ENCODE measurements at regions not wholly inside any gene's neighbourhood (a gene's known extent, or its start where the extent isn't known, plus 50 kb on each side); places are given as distances from the start of the nearest gene placed in this dataset.
"Not testable (repeated sequence)": the region's sequence is repeated elsewhere in the genome, so short reads cannot be mapped to it uniquely, and the experiment has no call there.

DNA sequence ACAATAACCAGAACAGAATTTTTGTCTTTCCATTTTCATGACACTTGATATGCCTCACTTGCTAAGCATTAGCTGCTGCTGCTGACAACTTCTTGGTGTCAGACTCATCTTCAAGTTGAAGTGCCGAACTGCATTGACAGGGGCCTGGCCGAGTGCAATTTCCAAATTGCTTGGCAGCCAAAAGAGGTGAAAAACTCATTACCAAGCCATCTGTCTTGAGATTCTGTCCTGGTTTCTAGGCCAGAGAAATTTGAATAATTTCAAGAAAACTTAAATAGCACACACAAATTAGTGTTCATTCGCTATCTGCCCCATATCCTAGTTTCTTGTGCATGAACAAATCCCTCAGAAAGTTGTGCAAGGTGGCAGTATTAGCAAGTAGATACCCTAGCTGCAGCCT lies 165.3 kb upstream of the RASSF8 start:
- DNase-seq (ENCODE audit: low read depth): no peak

GRCh38 chr12:25794571-25794970 lies 163.9 kb upstream of the RASSF8 start:
- DNase-seq (ENCODE audit: low read depth): no peak

- DNase-seq (ENCODE audit: low read depth): no peak
Measured at GRCh38 chr12:25796523-25797000, 161.9 kb upstream of the RASSF8 start.

DNA sequence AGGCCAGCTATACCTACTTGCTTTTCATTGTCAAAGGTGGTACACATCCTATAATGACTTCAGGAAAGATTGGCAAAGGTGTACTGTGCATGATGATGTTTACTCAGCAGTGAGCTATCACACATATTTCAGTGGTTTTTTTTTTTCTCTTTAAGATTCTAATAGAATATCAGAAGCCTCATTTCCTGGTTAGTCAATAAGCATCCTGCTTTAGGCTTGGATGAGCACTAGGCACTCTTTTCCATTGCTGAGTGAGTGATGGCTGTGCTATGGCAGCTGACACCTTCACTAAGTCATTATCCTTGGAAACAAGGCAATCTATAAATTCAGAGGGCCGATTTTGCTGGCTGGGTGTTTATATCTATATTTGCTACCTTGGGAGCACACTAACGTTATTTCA lies 161.1 kb upstream of the RASSF8 start:
- no peak for DNase-seq (ENCODE audit: low read depth)

DNA sequence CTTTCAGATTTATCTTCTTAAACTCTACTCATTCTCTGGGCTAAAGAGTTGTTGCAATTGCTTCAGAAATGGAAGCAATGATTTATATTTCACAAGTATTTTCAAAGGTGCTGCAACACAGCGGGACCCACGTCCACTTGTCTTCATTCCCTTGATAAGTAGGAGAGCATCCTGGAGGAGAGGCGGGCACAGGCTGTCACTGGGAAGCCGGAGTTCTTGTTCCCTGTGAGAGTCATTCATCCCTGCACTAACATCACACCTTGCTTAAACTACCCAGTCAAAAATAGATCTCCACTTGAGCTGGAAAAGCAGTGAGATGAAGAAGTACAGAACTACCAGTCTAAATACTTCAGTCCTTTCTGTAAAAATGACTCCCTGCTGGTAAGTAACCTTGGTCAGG lies 160.5 kb upstream of the RASSF8 start:
- DNase-seq (ENCODE audit: low read depth): no peak

- no peak for DNase-seq (ENCODE audit: low read depth)
Measured at GRCh38 chr12:25800101-25800500, 158.4 kb upstream of the RASSF8 start.

DNA sequence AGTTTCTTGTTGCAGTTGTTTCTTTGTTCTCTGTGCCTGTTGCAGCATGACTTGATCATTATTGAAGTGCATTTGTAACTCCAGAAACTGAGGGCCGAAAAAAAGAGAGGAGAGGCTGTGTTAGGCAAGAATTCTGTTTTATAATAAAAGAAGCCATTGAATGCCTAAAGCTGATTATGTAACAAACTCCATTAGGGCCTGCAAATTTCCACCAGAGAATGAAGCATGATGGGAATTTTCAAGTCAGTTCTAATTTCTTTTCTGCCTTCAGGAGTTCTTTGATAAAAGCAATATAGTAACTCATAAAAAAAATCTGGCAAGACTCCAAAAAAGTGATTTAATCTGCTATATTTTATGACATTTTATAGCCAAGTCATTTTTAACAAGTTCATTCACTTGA lies 156.7 kb upstream of the RASSF8 start:
- DNase-seq (ENCODE audit: low read depth): no peak

DNA sequence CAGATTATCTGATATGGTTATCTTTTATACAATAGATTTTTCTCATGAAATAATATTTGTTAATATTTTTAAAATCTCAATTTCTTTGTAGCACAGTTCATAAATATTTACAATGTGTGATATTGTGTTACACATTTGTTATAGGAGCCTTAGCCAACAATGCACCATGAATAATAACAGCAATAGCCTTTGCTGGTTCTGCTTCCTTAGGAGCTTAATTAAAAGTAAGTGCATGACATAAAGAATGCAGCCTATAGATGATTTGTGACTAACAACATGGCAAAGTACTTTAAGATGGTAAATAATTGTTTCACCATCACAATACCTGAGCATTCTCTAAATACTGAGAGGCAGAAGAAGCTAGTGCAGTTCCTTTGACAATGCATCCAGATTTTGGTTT lies 156.3 kb upstream of the RASSF8 start:
- DNase-seq (ENCODE audit: low read depth): no peak

DNA sequence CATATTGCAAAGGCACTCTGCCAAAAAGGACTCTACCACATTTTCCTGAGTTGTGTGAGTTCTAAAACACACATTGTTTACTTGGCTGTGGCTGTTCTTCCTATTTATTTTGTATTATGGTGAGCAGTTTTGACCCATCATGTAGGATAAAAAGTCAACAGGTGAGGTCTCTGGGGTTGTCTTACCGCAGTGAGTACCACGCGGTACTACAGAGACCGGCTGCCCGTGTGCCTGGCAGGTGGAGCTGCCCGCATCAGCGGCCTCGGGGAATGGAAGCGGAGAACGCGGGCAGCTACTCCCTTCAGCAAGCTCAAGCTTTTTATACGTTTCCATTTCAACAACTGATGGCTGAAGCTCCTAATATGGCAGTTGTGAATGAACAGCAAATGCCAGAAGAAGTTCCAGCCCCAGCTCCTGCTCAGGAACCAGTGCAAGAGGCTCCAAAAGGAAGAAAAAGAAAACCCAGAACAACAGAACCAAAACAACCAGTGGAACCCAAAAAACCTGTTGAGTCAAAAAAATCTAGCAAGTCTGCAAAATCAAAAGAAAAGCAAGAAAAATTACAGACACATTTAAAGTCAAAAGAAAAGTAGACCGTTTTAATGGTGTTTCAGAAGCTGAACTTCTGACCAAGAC lies 155.3 kb upstream of the RASSF8 start:
- DNase-seq (ENCODE audit: low read depth): not testable (repeated sequence)

GRCh38 chr12:25804286-25804685 lies 154.2 kb upstream of the RASSF8 start:
- not testable (repeated sequence) for DNase-seq (ENCODE audit: low read depth)

DNA sequence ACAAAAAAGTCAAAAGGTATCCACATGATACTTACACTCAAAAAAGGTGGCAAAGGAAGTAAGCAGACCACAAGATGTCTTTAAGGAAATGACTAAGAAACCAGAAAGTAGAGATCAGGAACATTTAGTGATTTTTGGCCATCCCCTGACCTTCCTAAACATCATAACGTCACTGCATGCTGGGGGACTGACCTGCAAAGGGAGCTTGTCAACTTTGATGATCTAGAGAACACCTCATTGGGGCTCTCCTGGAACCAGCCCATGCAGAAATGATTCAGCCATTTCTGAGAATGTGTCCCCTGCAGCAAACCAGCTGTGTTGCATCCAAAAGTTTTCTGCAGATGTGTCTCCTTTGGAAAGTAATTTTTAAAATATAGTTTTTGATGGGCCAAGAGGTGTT lies 152.2 kb upstream of the RASSF8 start:
- DNase-seq (ENCODE audit: low read depth): no peak

GRCh38 chr12:25808604-25809003 lies 149.9 kb upstream of the RASSF8 start:
- no peak for DNase-seq (ENCODE audit: low read depth)

DNA sequence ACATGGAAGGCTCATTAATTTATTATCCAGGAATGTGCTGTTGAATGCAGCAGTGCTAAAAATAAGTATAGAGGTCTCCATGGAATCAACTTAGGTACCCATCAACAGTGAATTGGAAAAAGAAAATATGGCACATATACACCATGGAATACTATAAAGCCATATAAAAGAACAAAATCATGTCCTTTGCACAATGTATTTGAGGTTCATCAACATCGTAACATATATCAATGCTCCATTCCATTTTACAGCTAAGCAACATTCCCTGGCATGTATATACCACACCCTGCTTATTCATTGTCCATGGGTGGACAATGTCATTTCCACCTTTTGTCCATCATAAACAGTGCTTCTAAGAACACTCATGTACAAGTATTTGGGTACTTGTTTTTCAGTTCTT lies 147.8 kb upstream of the RASSF8 start:
- DNase-seq (ENCODE audit: low read depth): no peak

GRCh38 chr12:25811656-25812126 lies 146.8 kb upstream of the RASSF8 start:
- no peak for DNase-seq (ENCODE audit: low read depth)

DNA sequence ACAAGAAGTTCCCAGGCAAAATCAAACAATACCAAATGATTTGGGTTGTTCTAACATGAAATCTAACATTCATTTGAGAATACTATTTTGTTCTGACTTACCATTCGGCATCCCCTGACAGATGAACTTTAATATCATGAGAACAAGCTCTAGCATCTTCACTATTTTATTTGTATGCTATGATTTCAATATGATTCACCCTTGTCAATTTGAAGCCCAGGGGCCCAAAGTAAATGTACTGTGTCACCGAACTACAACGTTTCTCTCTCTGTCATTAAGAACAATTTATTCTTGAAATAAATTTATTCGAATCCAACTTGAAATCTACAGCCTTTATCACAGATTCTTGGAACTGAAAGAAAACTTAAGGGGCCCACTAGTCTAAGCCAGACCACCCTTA lies 146.2 kb upstream of the RASSF8 start:
- DNase-seq (ENCODE audit: low read depth): no peak

DNA sequence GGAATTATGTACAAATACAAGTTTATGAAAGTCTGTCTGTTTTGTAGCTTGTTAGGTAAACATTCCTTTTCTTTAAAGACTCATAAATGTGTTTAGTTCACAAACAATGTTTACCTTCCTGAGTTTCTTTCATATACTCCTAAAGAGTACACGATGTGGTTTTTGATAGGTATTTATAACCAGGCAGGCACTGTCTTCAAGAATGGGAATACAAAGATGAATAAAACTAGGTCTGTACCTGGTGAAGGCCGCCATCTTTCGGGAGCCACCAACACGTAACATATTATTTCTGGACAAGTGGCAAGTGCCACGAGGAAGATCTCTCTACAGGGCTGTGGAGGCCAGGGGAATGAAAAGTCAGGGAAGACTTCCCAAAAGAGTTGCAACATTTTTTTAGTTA lies 144.6 kb upstream of the RASSF8 start:
- no peak for DNase-seq (ENCODE audit: low read depth)

GRCh38 chr12:25816637-25817036 lies 141.8 kb upstream of the RASSF8 start:
- no peak for DNase-seq (ENCODE audit: low read depth)

GRCh38 chr12:25817166-25817565 lies 141.3 kb upstream of the RASSF8 start:
- no peak for DNase-seq (ENCODE audit: low read depth)

DNA sequence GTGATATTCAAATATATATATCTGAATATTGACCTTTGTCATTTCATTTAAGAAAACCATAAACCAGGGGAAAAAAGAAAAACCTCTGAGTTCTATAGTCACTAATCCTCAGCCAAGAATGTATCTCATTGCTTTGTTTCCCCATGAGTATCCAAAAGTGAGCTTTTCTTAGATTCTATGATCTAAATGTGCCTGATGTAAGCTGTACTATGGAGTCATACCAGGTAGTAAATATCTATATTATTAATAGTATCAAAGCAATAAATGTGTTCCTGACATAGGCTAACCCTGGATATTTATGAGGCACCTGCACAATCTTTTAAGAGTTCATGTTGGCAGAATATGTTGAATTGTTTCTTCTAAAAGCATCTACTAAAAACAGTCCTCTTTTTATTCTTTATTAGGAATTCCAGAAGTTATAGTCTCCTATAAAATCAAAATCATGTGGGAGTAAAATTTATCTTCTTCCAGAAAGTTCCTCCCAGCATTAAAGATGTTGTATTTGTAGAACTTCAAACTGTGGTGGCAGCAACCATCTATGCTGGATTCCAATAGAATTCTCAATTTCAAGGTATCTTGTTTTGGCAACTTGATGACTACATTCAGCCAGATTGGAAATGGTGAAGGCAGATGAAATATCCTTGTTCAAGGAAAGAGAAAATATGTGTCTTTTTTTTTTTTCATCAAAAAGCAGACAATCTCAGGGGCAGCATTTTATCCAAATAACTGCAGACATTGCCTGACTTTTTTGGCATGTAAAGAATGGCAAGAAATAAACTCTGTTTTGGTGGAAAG lies 139.7 kb upstream of the RASSF8 start:
- no peak for DNase-seq (ENCODE audit: low read depth)

DNA sequence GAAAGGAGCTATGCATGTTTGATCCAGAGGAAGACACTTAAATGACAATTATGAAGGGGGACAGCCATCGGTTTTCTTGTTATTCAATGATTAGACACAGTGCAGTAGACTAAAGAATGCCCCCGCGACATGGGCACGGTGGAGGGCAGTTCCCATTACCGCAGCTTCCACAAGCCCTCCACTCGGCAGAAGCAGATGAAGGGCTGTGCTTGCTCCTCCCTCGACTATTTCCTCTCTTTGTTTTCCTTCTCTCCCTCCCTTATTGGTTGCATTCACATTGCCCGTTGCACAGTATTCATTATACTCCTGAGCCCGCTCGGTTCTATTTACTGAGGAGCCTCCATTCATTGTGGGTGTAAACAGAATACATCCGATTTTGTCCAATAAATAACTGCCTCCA lies 138.8 kb upstream of the RASSF8 start:
- DNase-seq (ENCODE audit: low read depth): no peak

DNA sequence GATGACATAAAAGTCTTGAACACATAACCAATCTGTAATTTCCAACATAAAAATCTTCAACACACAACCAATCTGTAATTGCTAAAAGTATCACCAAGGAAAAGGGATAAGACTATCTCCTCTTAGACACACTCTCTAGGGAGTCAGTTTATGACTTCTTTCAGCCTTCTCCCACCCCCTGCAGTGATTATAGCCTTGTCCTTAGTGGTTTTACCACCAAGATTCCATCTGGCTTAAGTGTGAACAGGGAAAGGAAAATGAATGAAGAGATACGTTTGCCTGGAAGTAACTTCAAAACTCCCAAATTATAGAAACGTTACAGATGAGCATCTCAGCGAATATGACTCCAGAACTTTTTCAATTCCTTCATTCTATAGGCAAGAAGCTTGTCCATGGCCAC lies 136.2 kb upstream of the RASSF8 start:
- no peak for DNase-seq (ENCODE audit: low read depth)

GRCh38 chr12:25824734-25825133 lies 133.7 kb upstream of the RASSF8 start:
- DNase-seq (ENCODE audit: low read depth): no peak

DNA sequence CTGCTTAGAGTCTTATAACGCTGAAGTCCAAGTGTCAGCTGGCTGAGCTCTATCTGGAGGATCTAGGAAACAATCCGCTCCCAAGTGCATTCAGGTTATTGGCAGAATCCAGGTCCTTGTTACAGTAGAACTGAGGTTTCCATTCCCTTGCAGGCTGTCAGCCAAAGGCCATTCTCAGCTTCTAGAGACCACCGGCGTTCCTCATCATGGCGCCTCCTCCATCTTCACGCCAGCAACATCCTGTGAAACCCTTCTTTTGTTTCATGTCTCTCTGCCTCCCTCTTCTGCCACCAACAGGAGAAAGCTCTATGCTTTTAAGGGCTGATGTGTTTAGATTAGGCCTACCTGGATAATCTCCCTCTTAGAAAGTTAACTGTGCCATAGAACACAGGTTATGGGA lies 133.0 kb upstream of the RASSF8 start:
- no peak for DNase-seq (ENCODE audit: low read depth)

DNA sequence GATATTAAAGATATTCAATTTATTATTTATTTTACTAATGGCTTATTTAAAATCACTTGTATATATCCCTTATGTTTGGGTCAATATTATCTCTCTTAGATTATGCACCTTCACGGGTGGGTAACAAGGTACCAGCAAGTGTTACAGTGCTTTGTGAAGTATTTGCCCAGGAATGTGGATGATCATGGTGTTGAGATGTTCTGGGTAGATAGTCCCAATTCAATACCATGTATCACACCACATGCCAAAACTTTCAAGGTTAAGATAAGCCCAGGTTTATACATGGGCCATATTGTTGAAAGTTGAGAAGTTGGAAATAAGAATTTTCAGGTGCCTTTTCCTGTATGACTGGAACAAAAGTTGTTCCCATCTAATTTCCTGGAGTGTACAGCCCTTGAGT lies 131.3 kb upstream of the RASSF8 start:
- DNase-seq (ENCODE audit: low read depth): no peak

All from non-pigmented ciliary epithelial cell (primary cell).